GM12891 (cell line): ENCODE measurements at regions not wholly inside any gene's neighbourhood (a gene's known extent, or its start where the extent isn't known, plus 50 kb on each side); places are given as distances from the start of the nearest gene placed in this dataset.

Source experiments
- POLR2A ChIP-seq: IDR thresholded peaks from 2 replicates; pipeline ENCODE4 v1.6.1; 2011; ENCODE audit warnings: low read depth, low read length, control low read depth
- POLR2AphosphoS5 ChIP-seq: IDR thresholded peaks from 2 replicates; pipeline ENCODE4 v1.6.1; 2011; ENCODE audit warnings: low read depth, low read length, control low read depth

GRCh38 chr3:124138148-124138547 is 146.2 kb upstream of the ROPN1 start:
- TF ChIP-seq POLR2A (no peak), POLR2AphosphoS5 (no peak)
